ENCODE measurements at regions not wholly inside any gene's neighbourhood (a gene's known extent, or its start where the extent isn't known, plus 50 kb on each side); places are given as distances from the start of the nearest gene placed in this dataset.

- CTCF ChIA-PET = interaction anchor here (1.9 kb wide), 1 partner anchor 11 kb away, joined by 6 read pairs; no protein-coding TSS in a partner anchor
Observed at GRCh38 chr7:68476966-68477365, 1121.3 kb upstream of the AUTS2 start.

GRCh38 chr7:68478326-68478725 is 1119.9 kb upstream of the AUTS2 start:
- CTCF ChIA-PET = no interaction called here
- POLR2A ChIA-PET = no interaction called here
- TF ChIP-seq CTCF (IDR thresholded peaks at IDR 0.05; ENCODE audit: control extremely low read depth, extremely low read depth, low read depth, missing control alignments) = no peak
- no peak for DNase-seq (ENCODE audit: extremely low spot score)

More at GRCh38 chr7:68476966-68477365, 1121.3 kb upstream of the AUTS2 start:
- no peak for TF ChIP-seq CTCF (IDR thresholded peaks at IDR 0.05; ENCODE audit: control extremely low read depth, extremely low read depth, low read depth, missing control alignments)
- POLR2A ChIA-PET = no interaction called here
- no peak for DNase-seq (ENCODE audit: extremely low spot score)

GRCh38 chr7:68482800-68483199 is 1115.5 kb upstream of the AUTS2 start:
- CTCF ChIA-PET = no interaction called here
- POLR2A ChIA-PET = no interaction called here
- TF ChIP-seq CTCF (IDR thresholded peaks at IDR 0.05; ENCODE audit: control extremely low read depth, extremely low read depth, low read depth, missing control alignments) = no peak
- DNase-seq (ENCODE audit: extremely low spot score) = no peak

GRCh38 chr7:68484731-68485130 is 1113.5 kb upstream of the AUTS2 start:
- TF ChIP-seq CTCF (IDR thresholded peaks at IDR 0.05; ENCODE audit: control extremely low read depth, extremely low read depth, low read depth, missing control alignments) = no peak
- no peak for DNase-seq (ENCODE audit: extremely low spot score)
- ChIA-PET POLR2A (no interaction called here), CTCF (no interaction called here)

- no peak for TF ChIP-seq CTCF (IDR thresholded peaks at IDR 0.05; ENCODE audit: control extremely low read depth, extremely low read depth, low read depth, missing control alignments)
- DNase-seq (ENCODE audit: extremely low spot score) = no peak
- CTCF ChIA-PET = no interaction called here
- POLR2A ChIA-PET = no interaction called here
Observed at GRCh38 chr7:68485253-68485917, 1112.9 kb upstream of the AUTS2 start.

GRCh38 chr7:68488341-68489060 is 1109.8 kb upstream of the AUTS2 start:
- no peak for TF ChIP-seq CTCF (IDR thresholded peaks at IDR 0.05; ENCODE audit: control extremely low read depth, extremely low read depth, low read depth, missing control alignments)
- POLR2A ChIA-PET = no interaction called here

More at GRCh38 chr7:68488341-68489060, 1109.8 kb upstream of the AUTS2 start:
- CTCF ChIA-PET = interaction anchor here (1.2 to 2.5 kb wide), 2 partner anchors 12 to 15 kb away, joined by 5 to 6 read pairs; no protein-coding TSS in a partner anchor
- DNase-seq (ENCODE audit: extremely low spot score) = no peak
